GM13976 (cell line): ENCODE measurements at regions not wholly inside any gene's neighbourhood (a gene's known extent, or its start where the extent isn't known, plus 50 kb on each side); places are given as distances from the start of the nearest gene placed in this dataset.

ENCODE experiments used
- DNase-seq: peaks from one replicate; pipeline ENCODE4 v3.0.0; 2012; ENCODE audit warnings: low spot score
- CTCF ChIP-seq: IDR thresholded peaks from 2 replicates; pipeline ENCODE4 v1.5.1; 2012; ENCODE audit warnings: borderline replicate concordance, mild to moderate bottlenecking; ENCODE audit not compliant: insufficient read depth; ENCODE audit errors: extremely low read depth, missing control alignments, control extremely low read depth
- in situ Hi-C: fragments of 300-500 bp; cut with MboI; formaldehyde crosslinking; loops from one replicate; pipeline ENCODE4 v1.12.0; 2022; ENCODE audit warnings: low sequenced_read_pairs, mixed read lengths, inconsistent platforms; ENCODE audit not compliant: unreplicated experiment

DNA sequence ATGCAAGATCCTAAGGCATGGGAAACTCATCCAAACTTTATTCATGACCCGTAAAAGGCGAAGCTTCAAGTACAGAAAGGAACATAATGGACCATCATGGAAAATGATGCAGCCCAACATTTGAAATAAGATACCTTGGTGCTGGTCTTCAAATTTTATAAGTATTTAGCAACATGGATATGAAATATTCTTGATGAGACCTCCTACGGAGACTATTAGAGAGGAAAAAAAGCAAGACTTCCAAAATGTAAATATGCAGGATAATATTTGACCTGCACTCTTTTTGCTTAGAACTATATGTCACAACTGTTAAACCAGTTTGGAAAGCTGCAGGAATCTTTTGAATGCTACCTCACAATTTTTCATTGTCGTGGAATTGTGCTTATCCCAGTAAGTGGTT is 168.8 kb upstream of the ARID2 start:
- in situ Hi-C loops, result no loop called here
- TF ChIP-seq CTCF, result no peak
- DNase-seq, result no peak

- TF ChIP-seq CTCF, result no peak
- no peak for DNase-seq
- in situ Hi-C loops, result no loop called here
Observed at GRCh38 chr12:45561488-45561887, 168.0 kb upstream of the ARID2 start.

DNA sequence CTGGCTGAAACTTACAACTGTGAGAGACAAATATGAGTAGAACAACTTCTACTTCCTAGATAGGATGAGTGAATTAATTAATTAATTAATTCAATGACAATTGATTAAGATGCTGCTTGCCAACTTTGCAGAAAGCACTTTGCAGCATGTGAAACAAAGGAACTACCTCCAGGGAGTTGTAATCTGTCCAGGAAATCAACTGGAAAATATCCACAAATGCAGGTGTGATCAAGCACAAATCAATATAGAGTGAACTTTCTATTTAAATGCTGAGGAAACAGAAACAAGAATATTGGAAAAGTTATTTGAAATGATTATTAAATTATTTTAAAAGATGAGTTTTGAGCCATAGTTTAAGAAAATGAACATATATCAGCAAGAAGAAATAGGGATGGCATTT is 163.9 kb upstream of the ARID2 start:
- in situ Hi-C loops, result no loop called here
- TF ChIP-seq CTCF, result no peak

DNA sequence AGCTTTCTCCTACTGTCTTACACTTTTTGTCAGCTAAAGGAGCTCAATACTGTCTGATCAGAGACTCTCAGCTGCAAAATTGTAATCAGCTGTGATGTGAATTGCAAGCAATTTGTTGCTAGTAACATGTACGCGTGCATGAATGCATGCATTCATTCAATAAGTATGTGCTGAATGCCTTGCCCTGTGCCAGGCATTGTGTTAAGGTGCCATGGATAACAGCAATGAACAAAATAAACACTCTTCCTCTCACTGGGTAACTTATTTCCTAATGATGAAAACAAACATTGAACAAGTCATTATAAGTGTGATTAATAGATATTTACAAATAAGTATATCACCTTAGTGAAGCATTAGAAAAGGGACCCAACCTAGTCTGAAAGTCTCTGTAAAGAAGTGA is 163.2 kb upstream of the ARID2 start:
- no peak for DNase-seq
- in situ Hi-C loops, result no loop called here
- TF ChIP-seq CTCF, result no peak

More for the DNA sequence above, 163.9 kb upstream of the ARID2 start:
- DNase-seq, result no peak

- DNase-seq, result no peak
- in situ Hi-C loops, result no loop called here
- TF ChIP-seq CTCF, result no peak
Observed at GRCh38 chr12:45568808-45569207, 160.7 kb upstream of the ARID2 start.

DNA sequence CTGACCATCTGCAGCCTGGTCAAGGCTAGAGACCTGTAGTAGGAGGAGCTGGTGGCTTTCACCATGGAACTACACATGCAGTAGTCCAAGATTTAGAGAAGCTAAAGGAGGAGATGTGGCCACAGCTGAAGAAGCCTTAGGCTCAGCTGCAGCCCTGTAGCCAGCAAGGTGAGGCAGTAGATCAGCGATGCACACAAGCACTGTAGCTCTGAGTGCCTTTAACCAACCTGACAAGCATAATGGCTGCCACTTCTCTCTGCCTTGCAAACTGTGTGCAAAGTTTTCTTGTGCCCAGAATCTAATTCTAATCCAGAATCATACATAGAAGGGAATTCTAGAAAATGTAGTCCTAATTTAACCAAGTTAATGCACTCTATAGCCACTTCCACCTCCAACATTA is 159.0 kb upstream of the ARID2 start:
- TF ChIP-seq CTCF, result no peak
- DNase-seq, result no peak
- in situ Hi-C loops, result no loop called here

DNA sequence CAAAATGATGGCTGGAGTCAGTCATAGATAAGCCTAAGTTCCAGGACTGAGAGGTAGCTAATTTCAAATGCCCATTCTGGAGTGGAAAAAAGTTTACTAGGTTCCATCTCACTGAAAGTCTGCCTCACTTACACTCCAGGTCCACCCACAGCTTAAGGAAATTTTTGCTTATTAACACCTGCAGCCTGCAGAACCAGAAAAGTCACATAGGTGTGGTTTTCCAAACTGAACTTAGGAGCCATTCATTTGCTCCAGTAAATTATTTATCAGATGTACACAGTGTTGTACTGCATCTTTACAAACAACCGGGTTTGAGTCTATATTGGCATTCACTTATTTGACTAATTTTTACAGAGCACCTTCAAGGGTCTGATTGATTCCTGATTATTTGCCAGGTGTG is 157.4 kb upstream of the ARID2 start:
- in situ Hi-C loops, result no loop called here
- TF ChIP-seq CTCF, result no peak
- DNase-seq, result no peak
